Body of pancreas (tissue), 4 donors: ENCODE measurements at regions not wholly inside any gene's neighbourhood (a gene's known extent, or its start where the extent isn't known, plus 50 kb on each side); places are given as distances from the start of the nearest gene placed in this dataset.

ENCODE experiments used
- POLR2A ChIP-seq, 3 donors: fragments of 450-650 bp; IDR thresholded peaks; one replicate each; pipeline ENCODE4 v1.6.1; 2016; ENCODE audit warnings: antibody characterized with exemption in 3 of 3, mild to moderate bottlenecking in 2 of 3
- TF ChIP-seq, protein P1 (sequence below), 7 experiments: fragments of 450-650 bp in 4 of 7; fragments of 200-600 bp in 3 of 7; sonication (generic) in 3 of 7; IDR thresholded peaks; one replicate each; pipeline ENCODE4 v1.5.1; 2016 to 2019; ENCODE audit warnings: antibody characterized with exemption in 7 of 7

- TF ChIP-seq, protein P1, sequence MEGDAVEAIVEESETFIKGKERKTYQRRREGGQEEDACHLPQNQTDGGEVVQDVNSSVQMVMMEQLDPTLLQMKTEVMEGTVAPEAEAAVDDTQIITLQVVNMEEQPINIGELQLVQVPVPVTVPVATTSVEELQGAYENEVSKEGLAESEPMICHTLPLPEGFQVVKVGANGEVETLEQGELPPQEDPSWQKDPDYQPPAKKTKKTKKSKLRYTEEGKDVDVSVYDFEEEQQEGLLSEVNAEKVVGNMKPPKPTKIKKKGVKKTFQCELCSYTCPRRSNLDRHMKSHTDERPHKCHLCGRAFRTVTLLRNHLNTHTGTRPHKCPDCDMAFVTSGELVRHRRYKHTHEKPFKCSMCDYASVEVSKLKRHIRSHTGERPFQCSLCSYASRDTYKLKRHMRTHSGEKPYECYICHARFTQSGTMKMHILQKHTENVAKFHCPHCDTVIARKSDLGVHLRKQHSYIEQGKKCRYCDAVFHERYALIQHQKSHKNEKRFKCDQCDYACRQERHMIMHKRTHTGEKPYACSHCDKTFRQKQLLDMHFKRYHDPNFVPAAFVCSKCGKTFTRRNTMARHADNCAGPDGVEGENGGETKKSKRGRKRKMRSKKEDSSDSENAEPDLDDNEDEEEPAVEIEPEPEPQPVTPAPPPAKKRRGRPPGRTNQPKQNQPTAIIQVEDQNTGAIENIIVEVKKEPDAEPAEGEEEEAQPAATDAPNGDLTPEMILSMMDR (IDR thresholded peaks at IDR 0.05), result no peak
- TF ChIP-seq POLR2A (IDR thresholded peaks at IDR 0.05), result no peak
Observed at GRCh38 chr10:57973451-57973850, 294.2 kb downstream of the IPMK start.
